ENCODE measurements at regions not wholly inside any gene's neighbourhood (a gene's known extent, or its start where the extent isn't known, plus 50 kb on each side); places are given as distances from the start of the nearest gene placed in this dataset.

DNA sequence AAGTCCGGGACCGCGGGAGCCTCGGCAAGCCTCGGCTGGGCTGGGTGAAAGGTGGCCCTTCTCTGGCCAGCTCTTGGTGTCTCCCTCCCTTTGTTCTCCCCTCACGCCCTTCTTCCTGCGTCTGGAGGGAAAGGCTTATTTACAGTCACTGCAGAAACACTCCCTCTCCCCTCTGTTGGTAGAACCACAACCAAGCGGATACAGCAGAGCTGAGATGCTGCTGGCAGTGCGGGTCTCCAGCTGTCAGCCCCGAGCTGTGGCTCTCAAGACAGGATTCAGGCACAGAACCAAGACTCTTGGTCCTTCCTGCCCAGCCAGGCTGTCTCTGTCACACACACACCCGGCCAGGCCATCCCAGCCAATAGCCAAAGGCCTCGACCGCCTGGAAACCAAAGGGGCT lies 133.3 kb downstream of the ENGASE start:
- Histone ChIP-seq H3K4me3 (ENCODE audit: low read length) (no peak overlapping the region), H2AFZ (ENCODE audit: low read depth, low read length) (no peak overlapping the region), H3K9me2 (ENCODE audit: insufficient read depth, low read length) (no peaks in the 10 kb centered on the region)

DNA sequence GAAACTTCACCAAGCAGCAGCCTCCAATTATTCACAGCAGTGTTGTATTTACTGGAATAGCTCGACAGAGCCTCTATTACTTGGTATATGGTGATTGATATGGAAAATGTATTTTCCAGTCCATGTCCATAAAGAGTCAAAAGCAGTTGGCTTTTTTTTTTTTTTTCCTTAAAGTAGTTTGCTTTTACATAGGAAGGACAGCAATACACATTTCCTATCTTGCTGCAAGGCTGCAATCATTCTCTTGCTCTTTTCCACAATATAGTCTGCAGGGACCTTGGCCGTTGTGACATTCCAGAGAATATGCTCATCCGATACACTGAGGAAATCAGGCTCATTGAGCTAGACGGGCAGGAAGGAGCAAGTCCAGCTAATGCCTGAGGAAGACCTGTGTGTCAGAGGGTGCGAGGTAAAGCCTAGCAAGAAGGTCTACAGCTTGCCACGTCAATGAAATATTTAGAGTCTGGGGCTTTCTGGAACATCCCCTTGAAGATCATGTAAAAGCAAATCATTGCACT lies 131.1 kb downstream of the ENGASE start:
- TF ChIP-seq POLR2AphosphoS5 (IDR thresholded peaks at IDR 0.05), result no peak
- no peak overlapping the region for H3K27ac ChIP-seq (ENCODE audit: low read length)
- no peaks in the 10 kb centered on the region for H3K36me3 ChIP-seq (ENCODE audit: insufficient read depth, low read length)
- no peaks in the 10 kb centered on the region for H4K20me1 ChIP-seq (ENCODE audit: insufficient read depth)
- no peak overlapping the region for H3K4me2 ChIP-seq (ENCODE audit: low read length)
- H3K9ac ChIP-seq (ENCODE audit: low read length), result no peak overlapping the region
- H2AFZ ChIP-seq (ENCODE audit: low read depth, low read length), result no peak overlapping the region
- no peaks in the 10 kb centered on the region for H3K79me2 ChIP-seq (replicated peaks; ENCODE audit: insufficient read depth, low read length)
- H3K9me3 ChIP-seq (ENCODE audit: low read length), result no peaks in the 10 kb centered on the region
- H3K27me3 ChIP-seq (ENCODE audit: insufficient read depth, low read depth, low read length), result no peaks in the 10 kb centered on the region
- no peaks in the 10 kb centered on the region for H3K9me2 ChIP-seq (ENCODE audit: insufficient read depth, low read length)
- no peaks in the 10 kb centered on the region for H3F3A ChIP-seq (ENCODE audit: insufficient read depth, low read length, poor library complexity, severe bottlenecking)
- no peak overlapping the region for H3K4me3 ChIP-seq (ENCODE audit: low read length)

More for the DNA sequence above, 133.3 kb downstream of the ENGASE start:
- no peak overlapping the region for H3K27ac ChIP-seq (ENCODE audit: low read length)
- no peak overlapping the region for H3K4me2 ChIP-seq (ENCODE audit: low read length)
- H3K36me3 ChIP-seq (ENCODE audit: insufficient read depth, low read length), result no peaks in the 10 kb centered on the region
- H3K9ac ChIP-seq (ENCODE audit: low read length), result no peak overlapping the region
- TF ChIP-seq, protein P1, sequence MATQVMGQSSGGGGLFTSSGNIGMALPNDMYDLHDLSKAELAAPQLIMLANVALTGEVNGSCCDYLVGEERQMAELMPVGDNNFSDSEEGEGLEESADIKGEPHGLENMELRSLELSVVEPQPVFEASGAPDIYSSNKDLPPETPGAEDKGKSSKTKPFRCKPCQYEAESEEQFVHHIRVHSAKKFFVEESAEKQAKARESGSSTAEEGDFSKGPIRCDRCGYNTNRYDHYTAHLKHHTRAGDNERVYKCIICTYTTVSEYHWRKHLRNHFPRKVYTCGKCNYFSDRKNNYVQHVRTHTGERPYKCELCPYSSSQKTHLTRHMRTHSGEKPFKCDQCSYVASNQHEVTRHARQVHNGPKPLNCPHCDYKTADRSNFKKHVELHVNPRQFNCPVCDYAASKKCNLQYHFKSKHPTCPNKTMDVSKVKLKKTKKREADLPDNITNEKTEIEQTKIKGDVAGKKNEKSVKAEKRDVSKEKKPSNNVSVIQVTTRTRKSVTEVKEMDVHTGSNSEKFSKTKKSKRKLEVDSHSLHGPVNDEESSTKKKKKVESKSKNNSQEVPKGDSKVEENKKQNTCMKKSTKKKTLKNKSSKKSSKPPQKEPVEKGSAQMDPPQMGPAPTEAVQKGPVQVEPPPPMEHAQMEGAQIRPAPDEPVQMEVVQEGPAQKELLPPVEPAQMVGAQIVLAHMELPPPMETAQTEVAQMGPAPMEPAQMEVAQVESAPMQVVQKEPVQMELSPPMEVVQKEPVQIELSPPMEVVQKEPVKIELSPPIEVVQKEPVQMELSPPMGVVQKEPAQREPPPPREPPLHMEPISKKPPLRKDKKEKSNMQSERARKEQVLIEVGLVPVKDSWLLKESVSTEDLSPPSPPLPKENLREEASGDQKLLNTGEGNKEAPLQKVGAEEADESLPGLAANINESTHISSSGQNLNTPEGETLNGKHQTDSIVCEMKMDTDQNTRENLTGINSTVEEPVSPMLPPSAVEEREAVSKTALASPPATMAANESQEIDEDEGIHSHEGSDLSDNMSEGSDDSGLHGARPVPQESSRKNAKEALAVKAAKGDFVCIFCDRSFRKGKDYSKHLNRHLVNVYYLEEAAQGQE (IDR thresholded peaks at IDR 0.05; ENCODE audit: borderline replicate concordance), result no peak
- TF ChIP-seq, protein P2, sequence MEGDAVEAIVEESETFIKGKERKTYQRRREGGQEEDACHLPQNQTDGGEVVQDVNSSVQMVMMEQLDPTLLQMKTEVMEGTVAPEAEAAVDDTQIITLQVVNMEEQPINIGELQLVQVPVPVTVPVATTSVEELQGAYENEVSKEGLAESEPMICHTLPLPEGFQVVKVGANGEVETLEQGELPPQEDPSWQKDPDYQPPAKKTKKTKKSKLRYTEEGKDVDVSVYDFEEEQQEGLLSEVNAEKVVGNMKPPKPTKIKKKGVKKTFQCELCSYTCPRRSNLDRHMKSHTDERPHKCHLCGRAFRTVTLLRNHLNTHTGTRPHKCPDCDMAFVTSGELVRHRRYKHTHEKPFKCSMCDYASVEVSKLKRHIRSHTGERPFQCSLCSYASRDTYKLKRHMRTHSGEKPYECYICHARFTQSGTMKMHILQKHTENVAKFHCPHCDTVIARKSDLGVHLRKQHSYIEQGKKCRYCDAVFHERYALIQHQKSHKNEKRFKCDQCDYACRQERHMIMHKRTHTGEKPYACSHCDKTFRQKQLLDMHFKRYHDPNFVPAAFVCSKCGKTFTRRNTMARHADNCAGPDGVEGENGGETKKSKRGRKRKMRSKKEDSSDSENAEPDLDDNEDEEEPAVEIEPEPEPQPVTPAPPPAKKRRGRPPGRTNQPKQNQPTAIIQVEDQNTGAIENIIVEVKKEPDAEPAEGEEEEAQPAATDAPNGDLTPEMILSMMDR (IDR thresholded peaks at IDR 0.05; ENCODE audit: poor library complexity, severe bottlenecking), result no peak
- no peak for TF ChIP-seq TAF1 (IDR thresholded peaks at IDR 0.05; ENCODE audit: low read depth)
- no peak for TF ChIP-seq RAD21 (conservative IDR thresholded peaks at IDR 0.05)
- TF ChIP-seq MXI1 (conservative IDR thresholded peaks at IDR 0.05; ENCODE audit: poor library complexity, severe bottlenecking), result no peak
- no peak for TF ChIP-seq SMC3 (conservative IDR thresholded peaks at IDR 0.05; ENCODE audit: poor library complexity)
- no peak for TF ChIP-seq POLR2AphosphoS5 (IDR thresholded peaks at IDR 0.05)
- no peak for TF ChIP-seq EP300 (conservative IDR thresholded peaks at IDR 0.05; ENCODE audit: poor library complexity, severe bottlenecking)
- no peak for TF ChIP-seq EZH2 (IDR thresholded peaks at IDR 0.05; ENCODE audit: borderline replicate concordance, insufficient read depth, low read length, poor library complexity, severe bottlenecking)
- no peaks in the 10 kb centered on the region for H3F3A ChIP-seq (ENCODE audit: insufficient read depth, low read length, poor library complexity, severe bottlenecking)
- H3K9me3 ChIP-seq (ENCODE audit: low read length), result no peaks in the 10 kb centered on the region
- H4K20me1 ChIP-seq (ENCODE audit: insufficient read depth), result no peaks in the 10 kb centered on the region
- no peaks in the 10 kb centered on the region for H3K79me2 ChIP-seq (replicated peaks; ENCODE audit: insufficient read depth, low read length)
- no peaks in the 10 kb centered on the region for H3K27me3 ChIP-seq (ENCODE audit: insufficient read depth, low read depth, low read length)

DNA sequence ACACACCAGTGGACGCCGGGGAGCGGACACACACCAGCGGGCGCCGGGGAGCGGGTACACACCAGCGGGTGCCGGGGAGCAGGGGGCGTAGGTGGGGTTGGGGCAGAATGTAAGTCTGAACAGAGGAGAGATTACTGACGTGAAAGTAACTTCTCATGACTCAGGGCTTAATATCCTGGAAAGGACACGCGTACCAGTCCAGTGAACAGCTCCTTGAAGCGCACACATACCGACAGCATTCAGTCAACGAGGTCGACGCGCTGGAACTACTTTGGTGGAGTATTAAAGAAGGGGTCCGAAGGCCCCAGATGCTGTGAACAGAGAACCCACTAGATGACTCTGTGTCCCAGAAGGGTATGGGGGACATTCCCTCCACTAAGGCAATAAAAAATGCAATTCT lies 129.6 kb downstream of the ENGASE start:
- no peaks in the 10 kb centered on the region for H3K27me3 ChIP-seq (ENCODE audit: insufficient read depth, low read depth, low read length)
- H2AFZ ChIP-seq (ENCODE audit: low read depth, low read length), result no peak overlapping the region
- H4K20me1 ChIP-seq (ENCODE audit: insufficient read depth), result no peaks in the 10 kb centered on the region
- no peaks in the 10 kb centered on the region for H3F3A ChIP-seq (ENCODE audit: insufficient read depth, low read length, poor library complexity, severe bottlenecking)
- no peak for TF ChIP-seq MXI1 (conservative IDR thresholded peaks at IDR 0.05; ENCODE audit: poor library complexity, severe bottlenecking)
- TF ChIP-seq, protein P1 (IDR thresholded peaks at IDR 0.05; ENCODE audit: borderline replicate concordance), result no peak
- no peak for TF ChIP-seq EP300 (conservative IDR thresholded peaks at IDR 0.05; ENCODE audit: poor library complexity, severe bottlenecking)
- TF ChIP-seq RAD21 (conservative IDR thresholded peaks at IDR 0.05), result no peak
- no peak for TF ChIP-seq EZH2 (IDR thresholded peaks at IDR 0.05; ENCODE audit: borderline replicate concordance, insufficient read depth, low read length, poor library complexity, severe bottlenecking)
- TF ChIP-seq TAF1 (IDR thresholded peaks at IDR 0.05; ENCODE audit: low read depth), result no peak
- no peak for TF ChIP-seq POLR2AphosphoS5 (IDR thresholded peaks at IDR 0.05)
- no peak for TF ChIP-seq SMC3 (conservative IDR thresholded peaks at IDR 0.05; ENCODE audit: poor library complexity)
- TF ChIP-seq, protein P2 (IDR thresholded peaks at IDR 0.05; ENCODE audit: poor library complexity, severe bottlenecking), result no peak
- no peaks in the 10 kb centered on the region for H3K36me3 ChIP-seq (ENCODE audit: insufficient read depth, low read length)
- H3K9ac ChIP-seq (ENCODE audit: low read length), result no peak overlapping the region
- H3K4me3 ChIP-seq (ENCODE audit: low read length), result no peak overlapping the region
- H3K27ac ChIP-seq (ENCODE audit: low read length), result no peak overlapping the region
- no peaks in the 10 kb centered on the region for H3K9me2 ChIP-seq (ENCODE audit: insufficient read depth, low read length)
- H3K4me2 ChIP-seq (ENCODE audit: low read length), result no peak overlapping the region
- H3K9me3 ChIP-seq (ENCODE audit: low read length), result no peaks in the 10 kb centered on the region
- no peaks in the 10 kb centered on the region for H3K79me2 ChIP-seq (replicated peaks; ENCODE audit: insufficient read depth, low read length)

Measured in neural cell (in vitro differentiated cells).